OCI-LY1 (cell line): ENCODE measurements at regions not wholly inside any gene's neighbourhood (a gene's known extent, or its start where the extent isn't known, plus 50 kb on each side); places are given as distances from the start of the nearest gene placed in this dataset.

Experiments used
- CTCF ChIP-seq: fragments of 200-600 bp; sonication (generic), shearing (Covaris generic); IDR thresholded peaks from 2 replicates; pipeline ENCODE4 v1.5.1; 2017; ENCODE audit warnings: mild to moderate bottlenecking, antibody characterized with exemption, low read length, moderate library complexity, mixed read lengths
- EZH2 ChIP-seq: fragments of 200-600 bp; sonication (generic), shearing (Covaris generic); IDR thresholded peaks from 2 replicates; pipeline ENCODE4 v1.8.0; 2017; ENCODE audit warnings: borderline replicate concordance, mixed run types, mild to moderate bottlenecking, antibody characterized with exemption, low read length, moderate library complexity, mixed read lengths

DNA sequence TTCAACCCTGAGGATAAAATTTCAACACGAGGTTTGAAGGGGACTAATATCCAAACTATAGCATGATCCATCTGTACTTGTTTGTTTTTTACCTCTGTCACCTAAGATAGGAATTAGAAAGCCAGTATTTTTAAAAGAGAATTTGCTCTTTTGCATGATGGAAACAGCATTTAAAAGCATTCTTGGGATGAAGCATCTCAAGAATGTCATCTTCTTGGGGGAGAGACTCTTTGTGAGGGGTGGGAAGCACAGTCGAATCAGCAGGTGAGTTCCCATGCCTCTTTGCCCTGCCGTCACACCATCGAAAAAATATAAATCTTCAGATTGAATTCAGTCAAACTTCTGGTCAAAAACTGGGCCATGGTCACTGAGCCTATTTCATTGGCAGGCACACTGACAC, 55.3 kb upstream of the BCHE start:
- TF ChIP-seq CTCF (no peak), EZH2 (no peak)
